ENCODE measurements at regions not wholly inside any gene's neighbourhood (a gene's known extent, or its start where the extent isn't known, plus 50 kb on each side); places are given as distances from the start of the nearest gene placed in this dataset.

GRCh38 chr1:36626435-36626834 is 143.7 kb upstream of the CSF3R start:
- Histone ChIP-seq H3K4me1 (no peaks in the 10 kb centered on the region), H3K4me3 (no peak overlapping the region), H3K9me3 (no peaks in the 10 kb centered on the region), H3K36me3 (no peaks in the 10 kb centered on the region), H3K27me3 (peaks cover 0 to 54% (median 0%) of the 10 kb centered on the region in 3 donors), H3K27ac (no peak overlapping the region)
- TF ChIP-seq POLR2AphosphoS5 (IDR thresholded peaks at IDR 0.05) (no peak), POLR2A (IDR thresholded peaks at IDR 0.05) (no peak), CTCF (IDR thresholded peaks at IDR 0.05) (no peak), EP300 (IDR thresholded peaks at IDR 0.05) (no peak)
- intact Hi-C loops (cut with DNase I; ENCODE audit: low total_unique reads) = no loop called here
- no peak for DNase-seq

GRCh38 chr1:36625935-36626310 is 143.2 kb upstream of the CSF3R start:
- no peak for TF ChIP-seq CTCF (IDR thresholded peaks at IDR 0.05)
- H3K36me3 ChIP-seq = no peaks in the 10 kb centered on the region
- H3K9me3 ChIP-seq = no peaks in the 10 kb centered on the region
- intact Hi-C loops (cut with DNase I; ENCODE audit: low total_unique reads) = no loop called here
- H3K27me3 ChIP-seq = peaks cover 0 to 54% (median 0%) of the 10 kb centered on the region in 3 donors
- no peak overlapping the region for H3K27ac ChIP-seq
- H3K4me3 ChIP-seq = no peak overlapping the region
- H3K4me1 ChIP-seq = no peaks in the 10 kb centered on the region
- DNase-seq = no peak
- 35 to 53% (median 40%) methylated on average over 11 of the region's 11 CpGs for WGBS, 5 donors

GRCh38 chr1:36625253-36625934 is 142.7 kb upstream of the CSF3R start:
- intact Hi-C loops (cut with DNase I; ENCODE audit: low total_unique reads) = no loop called here
- no peaks in the 10 kb centered on the region for H3K4me1 ChIP-seq
- no peaks in the 10 kb centered on the region for H3K9me3 ChIP-seq
- H3K27me3 ChIP-seq = peaks cover 0 to 54% (median 0%) of the 10 kb centered on the region in 3 donors
- DNase-seq = no peak
- no peaks in the 10 kb centered on the region for H3K36me3 ChIP-seq
- H3K4me3 ChIP-seq = no peak overlapping the region
- 44 to 63% (median 55%) methylated on average over 6 of the region's 6 CpGs for WGBS, 5 donors
- no peak for TF ChIP-seq POLR2AphosphoS5 (IDR thresholded peaks at IDR 0.05)
- TF ChIP-seq EP300 (IDR thresholded peaks at IDR 0.05) = no peak
- TF ChIP-seq POLR2A (IDR thresholded peaks at IDR 0.05) = no peak
- TF ChIP-seq CTCF (IDR thresholded peaks at IDR 0.05) = no peak
- H3K27ac ChIP-seq = no peak overlapping the region

- no peaks in the 10 kb centered on the region for H3K4me1 ChIP-seq
- no peaks in the 10 kb centered on the region for H3K36me3 ChIP-seq
- H3K27ac ChIP-seq = no peak overlapping the region
- WGBS, 5 donors = 58 to 85% (median 81%) methylated on average over 2 of the region's 2 CpGs
- no peaks in the 10 kb centered on the region for H3K9me3 ChIP-seq
- intact Hi-C loops (cut with DNase I; ENCODE audit: low total_unique reads) = no loop called here
- H3K27me3 ChIP-seq = peaks cover 0 to 54% (median 0%) of the 10 kb centered on the region in 3 donors
- TF ChIP-seq CTCF (IDR thresholded peaks at IDR 0.05) = no peak
- TF ChIP-seq POLR2A (IDR thresholded peaks at IDR 0.05) = no peak
- no peak for TF ChIP-seq POLR2AphosphoS5 (IDR thresholded peaks at IDR 0.05)
- TF ChIP-seq EP300 (IDR thresholded peaks at IDR 0.05) = no peak
- no peak overlapping the region for H3K4me3 ChIP-seq
- DNase-seq = no peak
Observed at GRCh38 chr1:36624466-36624865, 141.8 kb upstream of the CSF3R start.
